Ovary (tissue), 7 donors: ENCODE measurements at regions not wholly inside any gene's neighbourhood (a gene's known extent, or its start where the extent isn't known, plus 50 kb on each side); places are given as distances from the start of the nearest gene placed in this dataset.
"Not testable (repeated sequence)": the region's sequence is repeated elsewhere in the genome, so short reads cannot be mapped to it uniquely, and the experiment has no call there.

Source experiments
- DNase-seq, 5 donors: peaks; one replicate each; pipeline ENCODE4 v3.0.0-alpha.2; 2019 to 2020
- H3K27ac ChIP-seq, 2 donors: fragments of 200-600 bp; one replicate each; pipeline versions ENCODE4 v1.5.1 to v1.8.0; 2019 to 2022
- H3K27me3 ChIP-seq: fragments of 200-600 bp; one replicate; pipeline ENCODE4 v1.8.0; 2022
- H3K36me3 ChIP-seq: fragments of 200-600 bp; sonication (generic); one replicate; pipeline ENCODE4 v1.5.1; 2019
- H3K4me1 ChIP-seq: one replicate; pipeline ENCODE4 v1.8.1; 2013; ENCODE audit warnings: mild to moderate bottlenecking, moderate library complexity; ENCODE audit not compliant: insufficient read depth
- H3K4me3 ChIP-seq: fragments of 200-600 bp; sonication (generic); one replicate; pipeline ENCODE4 v1.5.1; 2017
- H3K9me3 ChIP-seq, 2 donors: fragments of 200-600 bp in 1 of 2; sonication (generic) in 1 of 2; one replicate each; pipeline versions ENCODE4 v1.5.1 to v1.8.1; 2013 to 2019; ENCODE audit warnings: mild to moderate bottlenecking in 1 of 2, moderate library complexity in 1 of 2
- CTCF ChIP-seq, 3 donors: fragments of 450-650 bp in 2 of 3; fragments of 200-600 bp in 1 of 3; IDR thresholded peaks; one replicate each; pipeline versions ENCODE4 v1.5.1 to v1.8.0; 2016 to 2022; ENCODE audit warnings: antibody characterized with exemption in 3 of 3, mild to moderate bottlenecking in 1 of 3
- EP300 ChIP-seq: sonication (generic); formaldehyde crosslinking; IDR thresholded peaks from one replicate; pipeline ENCODE4 v1.6.1; 2017; ENCODE audit warnings: antibody characterized with exemption
- POLR2A ChIP-seq: fragments of 450-650 bp; IDR thresholded peaks from one replicate; pipeline ENCODE4 v1.6.1; 2017; ENCODE audit warnings: antibody characterized with exemption, mild to moderate bottlenecking, moderate library complexity
- WGBS, 3 donors: extraction: QIAGEN DNeasy Blood & Tissue Kit in 1 of 3; methylation state at CpG; one replicate each; pipeline versions ENCODE4 v1.1.5 to v1.1.7; 2013 to 2017; 5-methylcytosine and 5-hydroxymethylcytosine counted together
- intact Hi-C, 4 donors: fragments of 100-400 bp; cut with DNase I; formaldehyde crosslinking; loops; one replicate each; pipeline versions ENCODE4 v1.11.0 to v1.15.1; 2022 to 2023
- donor health status: DM: no; HTN: no; CAD: no; lungs with moderate emphysema.
- donor health status: DM: no; HTN: no; CAD: no.
- donor health status: Bipolar disorder and iron deficiency.
- donor health status: DM: no; HTN: no; CAD: no.
- donor health status: DM: yes; HTN: yes; CAD: no.

GRCh38 chr2:77778917-77779316 is 256.7 kb upstream of the LRRTM4 start:
- TF ChIP-seq EP300 = no peak
- TF ChIP-seq POLR2A = no peak
- no peak for TF ChIP-seq CTCF (IDR thresholded peaks at IDR 0.05)
- no peaks in the 10 kb centered on the region for H3K4me1 ChIP-seq
- H3K27me3 ChIP-seq = no peaks in the 10 kb centered on the region
- H3K27ac ChIP-seq = no peak overlapping the region
- no peak for DNase-seq
- H3K9me3 ChIP-seq = no peaks in the 10 kb centered on the region
- no peaks in the 10 kb centered on the region for H3K36me3 ChIP-seq
- intact Hi-C loops = no loop called here
- no peak overlapping the region for H3K4me3 ChIP-seq

GRCh38 chr2:77793500-77793899 is 271.3 kb upstream of the LRRTM4 start:
- H3K4me3 ChIP-seq, H3K27ac ChIP-seq, H3K36me3 ChIP-seq, H3K9me3 ChIP-seq, H3K27me3 ChIP-seq, DNase-seq, H3K4me1 ChIP-seq, intact Hi-C loops: not testable (repeated sequence)
- 97 to 99% (median 97%) methylated on average over 2 of the region's 2 CpGs for WGBS, 3 donors

- 64 to 82% (median 77%) methylated on average over 2 of the region's 2 CpGs for WGBS, 3 donors
- TF ChIP-seq POLR2A = no peak
- no peak for TF ChIP-seq CTCF (IDR thresholded peaks at IDR 0.05)
- no peak for TF ChIP-seq EP300
- H3K4me1 ChIP-seq = no peaks in the 10 kb centered on the region
- no peaks in the 10 kb centered on the region for H3K27me3 ChIP-seq
- no peak overlapping the region for H3K27ac ChIP-seq
- no peak for DNase-seq
- H3K4me3 ChIP-seq = no peak overlapping the region
- H3K9me3 ChIP-seq = no peaks in the 10 kb centered on the region
- intact Hi-C loops = no loop called here
- no peaks in the 10 kb centered on the region for H3K36me3 ChIP-seq
Observed at GRCh38 chr2:77796397-77796796, 274.2 kb upstream of the LRRTM4 start.

GRCh38 chr2:77797088-77797487 is 274.9 kb upstream of the LRRTM4 start:
- intact Hi-C loops = no loop called here
- Histone ChIP-seq H3K4me1 (no peaks in the 10 kb centered on the region), H3K36me3 (no peaks in the 10 kb centered on the region), H3K9me3 (no peaks in the 10 kb centered on the region), H3K27ac (no peak overlapping the region), H3K27me3 (no peaks in the 10 kb centered on the region), H3K4me3 (no peak overlapping the region)
- DNase-seq = no peak
- 0 to 38% (median 16%) methylated on average over 1 of the region's 1 CpG for WGBS, 3 donors
- no peak for TF ChIP-seq CTCF (IDR thresholded peaks at IDR 0.05)
- no peak for TF ChIP-seq POLR2A
- no peak for TF ChIP-seq EP300

- Histone ChIP-seq H3K27me3 (no peaks in the 10 kb centered on the region), H3K4me3 (no peak overlapping the region), H3K27ac (no peak overlapping the region), H3K9me3 (no peaks in the 10 kb centered on the region), H3K4me1 (no peaks in the 10 kb centered on the region), H3K36me3 (no peaks in the 10 kb centered on the region)
- DNase-seq = no peak
- intact Hi-C loops = no loop called here
- TF ChIP-seq CTCF (IDR thresholded peaks at IDR 0.05) (no peak), EP300 (no peak), POLR2A (no peak)
Observed at GRCh38 chr2:77800410-77800809, 278.2 kb upstream of the LRRTM4 start.
